ENCODE measurements at regions not wholly inside any gene's neighbourhood (a gene's known extent, or its start where the extent isn't known, plus 50 kb on each side); places are given as distances from the start of the nearest gene placed in this dataset.

- no peak overlapping the region for H3K4me3 ChIP-seq (ENCODE audit: low read length)
- TF ChIP-seq CTCF (conservative IDR thresholded peaks at IDR 0.05; ENCODE audit: low read depth, low read length) = no peak
- no peak for DNase-seq (ENCODE audit: low read depth)
Observed at GRCh38 chr9:20216438-20216837, 405.9 kb downstream of the MLLT3 start.

GRCh38 chr9:20215552-20215951 lies 406.7 kb downstream of the MLLT3 start:
- TF ChIP-seq CTCF (conservative IDR thresholded peaks at IDR 0.05; ENCODE audit: low read depth, low read length) = no peak
- DNase-seq (ENCODE audit: low read depth) = no peak
- H3K4me3 ChIP-seq (ENCODE audit: low read length) = no peak overlapping the region

- DNase-seq (ENCODE audit: low read depth) = no peak
- no peak for TF ChIP-seq CTCF (conservative IDR thresholded peaks at IDR 0.05; ENCODE audit: low read depth, low read length)
- H3K4me3 ChIP-seq (ENCODE audit: low read length) = no peak overlapping the region
Observed at GRCh38 chr9:20212806-20213205, 409.5 kb downstream of the MLLT3 start.

- DNase-seq (ENCODE audit: low read depth) = no peak
- TF ChIP-seq CTCF (conservative IDR thresholded peaks at IDR 0.05; ENCODE audit: low read depth, low read length) = no peak
- no peak overlapping the region for H3K4me3 ChIP-seq (ENCODE audit: low read length)
Observed at GRCh38 chr9:20209391-20210340, 412.6 kb downstream of the MLLT3 start.

GRCh38 chr9:20208961-20209371 lies 413.3 kb downstream of the MLLT3 start:
- TF ChIP-seq CTCF (conservative IDR thresholded peaks at IDR 0.05; ENCODE audit: low read depth, low read length) = no peak
- no peak for DNase-seq (ENCODE audit: low read depth)
- H3K4me3 ChIP-seq (ENCODE audit: low read length) = no peak overlapping the region

- no peak for DNase-seq (ENCODE audit: low read depth)
- H3K4me3 ChIP-seq (ENCODE audit: low read length) = no peak overlapping the region
- no peak for TF ChIP-seq CTCF (conservative IDR thresholded peaks at IDR 0.05; ENCODE audit: low read depth, low read length)
Observed at GRCh38 chr9:20208226-20208625, 414.1 kb downstream of the MLLT3 start.

- TF ChIP-seq CTCF (conservative IDR thresholded peaks at IDR 0.05; ENCODE audit: low read depth, low read length) = no peak
- no peak for DNase-seq (ENCODE audit: low read depth)
- H3K4me3 ChIP-seq (ENCODE audit: low read length) = no peak overlapping the region
Observed at GRCh38 chr9:20207176-20207575, 415.1 kb downstream of the MLLT3 start.

Measured in retinal pigment epithelial cell (primary cell).